NCI-H460 (cell line): ENCODE measurements at regions not wholly inside any gene's neighbourhood (a gene's known extent, or its start where the extent isn't known, plus 50 kb on each side); places are given as distances from the start of the nearest gene placed in this dataset.

Experiments
- DNase-seq: peaks from one replicate; pipeline ENCODE4 v3.0.0-alpha.2; 2016; ENCODE audit warnings: low read depth; ENCODE audit errors: extremely low read depth

- no peak for DNase-seq
Observed at GRCh38 chr12:85504164-85504563, 224.1 kb downstream of the ALX1 start.

- no peak for DNase-seq
Observed at GRCh38 chr12:85504624-85505023, 224.6 kb downstream of the ALX1 start.

GRCh38 chr12:85507456-85507855, 227.4 kb downstream of the ALX1 start:
- no peak for DNase-seq

GRCh38 chr12:85509081-85509856, 229.2 kb downstream of the ALX1 start:
- DNase-seq = no peak

- no peak for DNase-seq
Observed at GRCh38 chr12:85509857-85510256, 229.8 kb downstream of the ALX1 start.

- no peak for DNase-seq
Observed at GRCh38 chr12:85516039-85516438, 236.0 kb downstream of the ALX1 start.

GRCh38 chr12:85516667-85517325, 236.8 kb downstream of the ALX1 start:
- DNase-seq = no peak

- no peak for DNase-seq
Observed at GRCh38 chr12:85519163-85519562, 239.1 kb downstream of the ALX1 start.

- no peak for DNase-seq
Observed at GRCh38 chr12:85523197-85523596, 243.2 kb downstream of the ALX1 start.

- no peak for DNase-seq
Observed at GRCh38 chr12:85527192-85527591, 247.2 kb downstream of the ALX1 start.

GRCh38 chr12:85529896-85530295, 249.9 kb downstream of the ALX1 start:
- DNase-seq = no peak

- DNase-seq = no peak
Observed at GRCh38 chr12:85530456-85530855, 250.4 kb downstream of the ALX1 start.

GRCh38 chr12:85531341-85531740, 251.3 kb downstream of the ALX1 start:
- DNase-seq = no peak

GRCh38 chr12:85549640-85550039, 269.6 kb downstream of the ALX1 start:
- DNase-seq = no peak

- no peak for DNase-seq
Observed at GRCh38 chr12:85550924-85551323, 270.9 kb downstream of the ALX1 start.

GRCh38 chr12:85552461-85552860, 272.4 kb downstream of the ALX1 start:
- DNase-seq = no peak

- no peak for DNase-seq
Observed at GRCh38 chr12:85557850-85558249, 277.8 kb downstream of the ALX1 start.

- no peak for DNase-seq
Observed at GRCh38 chr12:85558684-85559083, 277.5 kb downstream of the RASSF9 start.

GRCh38 chr12:85559127-85559526, 277.1 kb downstream of the RASSF9 start:
- DNase-seq = no peak

- DNase-seq = no peak
Observed at GRCh38 chr12:85559536-85559935, 276.7 kb downstream of the RASSF9 start.

GRCh38 chr12:85562765-85563164, 273.4 kb downstream of the RASSF9 start:
- no peak for DNase-seq

- DNase-seq = no peak
Observed at GRCh38 chr12:85564786-85565185, 271.4 kb downstream of the RASSF9 start.
